Activated naive CD8-positive, alpha-beta T cell treated with anti-CD3 and anti-CD28 coated beads, Interleukin-2, amount 10 ng/mL, durations not matched to agents 7 days and 5 days (primary cell): ENCODE measurements at regions not wholly inside any gene's neighbourhood (a gene's known extent, or its start where the extent isn't known, plus 50 kb on each side); places are given as distances from the start of the nearest gene placed in this dataset.

Source experiments
- ATAC-seq: fragments of 150-1000 bp; cut with Tn5 transposase; one replicate; pipeline ENCODE4 v1.10.0; 2021; ENCODE audit warnings: low read depth, moderate library complexity
- POLR2A ChIA-PET: fragments of 350-600 bp; sonication (Branson Sonifier 250); formaldehyde crosslinking; loops from one replicate; lab custom pipeline; 2021; ENCODE audit warnings: antibody characterized with exemption; lab: Charles Lee
- DNase-seq: peaks from one replicate; pipeline ENCODE4 v3.0.0; 2021
- H3K27ac Mint-ChIP-seq: one replicate; pipeline ENCODE4 v1.8.0; 2022; ENCODE audit warnings: mild to moderate bottlenecking, mixed read lengths
- H3K27me3 Mint-ChIP-seq: one replicate; pipeline ENCODE4 v1.8.0; 2022; ENCODE audit warnings: mild to moderate bottlenecking, moderate library complexity, mixed read lengths
- H3K36me3 Mint-ChIP-seq: one replicate; pipeline ENCODE4 v1.8.0; 2021; ENCODE audit warnings: mild to moderate bottlenecking, mixed read lengths
- H3K4me1 Mint-ChIP-seq: one replicate; pipeline ENCODE4 v1.8.0; 2021; ENCODE audit warnings: mixed read lengths
- H3K4me3 Mint-ChIP-seq: one replicate; pipeline ENCODE4 v1.8.0; 2022; ENCODE audit warnings: mild to moderate bottlenecking, moderate library complexity, mixed read lengths
- H3K9me3 Mint-ChIP-seq: one replicate; pipeline ENCODE4 v1.8.0; 2021; ENCODE audit warnings: mixed read lengths

GRCh38 chr17:43327834-43328420 lies 70.9 kb upstream of the ARL4D start:
- Mint-ChIP-seq H3K4me1 (no peaks in the 10 kb centered on the region), H3K27me3 (peaks cover 21% of the 10 kb centered on the region), H3K4me3 (no peak overlapping the region), H3K36me3 (no peaks in the 10 kb centered on the region), H3K9me3 (no peaks in the 10 kb centered on the region), H3K27ac (no peak overlapping the region)
- no peak for ATAC-seq
- POLR2A ChIA-PET, result interaction anchor here (0.7 kb wide), 1 partner anchor 33 kb away, joined by 3 read pairs; no protein-coding TSS in a partner anchor
- DNase-seq, result no peak

GRCh38 chr17:43327421-43327820 lies 71.4 kb upstream of the ARL4D start:
- Mint-ChIP-seq H3K9me3 (no peaks in the 10 kb centered on the region), H3K27me3 (peaks cover 21% of the 10 kb centered on the region), H3K4me3 (no peak overlapping the region), H3K27ac (no peak overlapping the region), H3K36me3 (no peaks in the 10 kb centered on the region), H3K4me1 (no peaks in the 10 kb centered on the region)
- ATAC-seq (no peak), DNase-seq (no peak)
- POLR2A ChIA-PET, result no interaction called here

GRCh38 chr17:43326490-43327275 lies 72.1 kb upstream of the ARL4D start:
- no peak for ATAC-seq
- no peaks in the 10 kb centered on the region for H3K36me3 Mint-ChIP-seq

GRCh38 chr17:43324205-43324893 lies 74.4 kb upstream of the ARL4D start:
- POLR2A ChIA-PET, result no interaction called here
- no peak for ATAC-seq
- Mint-ChIP-seq H3K4me1 (no peaks in the 10 kb centered on the region), H3K4me3 (no peak overlapping the region), H3K9me3 (no peaks in the 10 kb centered on the region), H3K36me3 (peaks cover 2% of the 10 kb centered on the region), H3K27me3 (peaks cover 17% of the 10 kb centered on the region), H3K27ac (peak overlapping the region; percentile 23)
- DNase-seq, result no peak

More at GRCh38 chr17:43326490-43327275, 72.1 kb upstream of the ARL4D start:
- Mint-ChIP-seq H3K9me3 (no peaks in the 10 kb centered on the region), H3K4me3 (no peak overlapping the region), H3K4me1 (no peaks in the 10 kb centered on the region), H3K27me3 (peaks cover 21% of the 10 kb centered on the region), H3K27ac (no peak overlapping the region)
- no peak for DNase-seq
- POLR2A ChIA-PET, result interaction anchor here (0.6 to 0.7 kb wide), 2 partner anchors 34 to 35 kb away, joined by 3 to 4 read pairs; no protein-coding TSS in a partner anchor

GRCh38 chr17:43319293-43320124 lies 79.3 kb upstream of the ARL4D start:
- H3K36me3 Mint-ChIP-seq, result peaks cover 2% of the 10 kb centered on the region
- H3K4me3 Mint-ChIP-seq, result no peak overlapping the region
- H3K4me1 Mint-ChIP-seq, result peaks cover 7% of the 10 kb centered on the region
- peaks cover 4% of the 10 kb centered on the region for H3K9me3 Mint-ChIP-seq
- no peaks in the 10 kb centered on the region for H3K27me3 Mint-ChIP-seq
- ATAC-seq, result no peak
- POLR2A ChIA-PET, result interaction anchor here (0.6 to 0.9 kb wide), 2 partner anchors 68 to 163 kb away, joined by 3 to 6 read pairs; no protein-coding TSS in a partner anchor
- no peak for DNase-seq
- H3K27ac Mint-ChIP-seq, result no peak overlapping the region

- H3K4me3 Mint-ChIP-seq, result no peak overlapping the region
- peaks cover 2% of the 10 kb centered on the region for H3K36me3 Mint-ChIP-seq
- H3K27ac Mint-ChIP-seq, result peak overlapping the region; percentile 68
- H3K4me1 Mint-ChIP-seq, result peaks cover 7% of the 10 kb centered on the region
- ATAC-seq (no peak), DNase-seq (peak; percentile 47)
- POLR2A ChIA-PET, result interaction anchor here (0.6 to 5.4 kb wide), 18 partner anchors 10 to 687 kb away, joined by 3 to 221 read pairs (median 7); partner anchors contain the start of genes AARSD1, BRCA1, NBR1 and TMEM106A
- H3K27me3 Mint-ChIP-seq, result no peaks in the 10 kb centered on the region
- H3K9me3 Mint-ChIP-seq, result peaks cover 4% of the 10 kb centered on the region
These were observed 82.2 kb upstream of the ARL4D start for GRCh38 chr17:43316522-43317142.

- Mint-ChIP-seq H3K27me3 (no peaks in the 10 kb centered on the region), H3K4me1 (peaks cover 7% of the 10 kb centered on the region), H3K9me3 (peaks cover 4% of the 10 kb centered on the region), H3K27ac (no peak overlapping the region), H3K4me3 (no peak overlapping the region), H3K36me3 (peaks cover 2% of the 10 kb centered on the region)
- no peak for DNase-seq
- no peak for ATAC-seq
- POLR2A ChIA-PET, result interaction anchor here (0.6 to 5.4 kb wide), 47 partner anchors 9 to 780 kb away, joined by 3 to 221 read pairs (median 5); partner anchors contain the start of genes AARSD1, ARL4D, BECN1 and BRCA1
These were observed 82.2 kb upstream of the RNU2-1 start for GRCh38 chr17:43315858-43316521.

GRCh38 chr17:43315369-43315768 lies 81.6 kb upstream of the RNU2-1 start:
- Mint-ChIP-seq H3K27me3 (no peaks in the 10 kb centered on the region), H3K27ac (no peak overlapping the region), H3K4me3 (no peak overlapping the region), H3K4me1 (peaks cover 7% of the 10 kb centered on the region), H3K9me3 (peaks cover 4% of the 10 kb centered on the region), H3K36me3 (peaks cover 2% of the 10 kb centered on the region)
- DNase-seq, result no peak
- no peak for ATAC-seq
- POLR2A ChIA-PET, result interaction anchor here (0.6 to 5.4 kb wide), 40 partner anchors 9 to 779 kb away, joined by 3 to 221 read pairs (median 6); partner anchors contain the start of genes ARL4D, BECN1, BRCA1 and DHX8

- Mint-ChIP-seq H3K4me1 (peaks cover 7% of the 10 kb centered on the region), H3K4me3 (no peak overlapping the region), H3K27ac (no peak overlapping the region), H3K36me3 (no peaks in the 10 kb centered on the region), H3K27me3 (no peaks in the 10 kb centered on the region), H3K9me3 (peaks cover 4% of the 10 kb centered on the region)
- ATAC-seq, result no peak
- peak; percentile 27 for DNase-seq
- POLR2A ChIA-PET, result interaction anchor here (0.6 to 5.4 kb wide), 18 partner anchors 8 to 308 kb away, joined by 3 to 221 read pairs (median 13); partner anchors contain the start of genes BRCA1, DHX8, IFI35 and RND2
These were observed 80.8 kb upstream of the RNU2-1 start for GRCh38 chr17:43314611-43315011.

GRCh38 chr17:43312011-43312410 lies 78.2 kb upstream of the RNU2-1 start:
- DNase-seq (no peak), ATAC-seq (no peak)
- H3K4me1 Mint-ChIP-seq, result peaks cover 3% of the 10 kb centered on the region
- no peak overlapping the region for H3K4me3 Mint-ChIP-seq
- H3K9me3 Mint-ChIP-seq, result no peaks in the 10 kb centered on the region
- H3K27me3 Mint-ChIP-seq, result no peaks in the 10 kb centered on the region
- H3K36me3 Mint-ChIP-seq, result no peaks in the 10 kb centered on the region
- H3K27ac Mint-ChIP-seq, result no peak overlapping the region
- POLR2A ChIA-PET, result interaction anchor here (0.7 to 1.1 kb wide), 2 partner anchors 49 to 88 kb away, joined by 3 to 6 read pairs; no protein-coding TSS in a partner anchor

- POLR2A ChIA-PET, result interaction anchor here (0.6 to 0.9 kb wide), 3 partner anchors 24 to 174 kb away, joined by 3 to 4 read pairs (median 3); partner anchors contain the start of genes DHX8 and NBR1
- H3K27me3 Mint-ChIP-seq, result no peaks in the 10 kb centered on the region
- H3K9me3 Mint-ChIP-seq, result no peaks in the 10 kb centered on the region
These were observed 75.9 kb upstream of the RNU2-1 start for GRCh38 chr17:43309505-43310332.

More at GRCh38 chr17:43309505-43310332, 75.9 kb upstream of the RNU2-1 start:
- Mint-ChIP-seq H3K36me3 (no peaks in the 10 kb centered on the region), H3K27ac (no peak overlapping the region), H3K4me1 (no peaks in the 10 kb centered on the region), H3K4me3 (no peak overlapping the region)
- no peak for DNase-seq
- ATAC-seq, result no peak
